Uterus (tissue), 2 donors: ENCODE measurements at regions not wholly inside any gene's neighbourhood (a gene's known extent, or its start where the extent isn't known, plus 50 kb on each side); places are given as distances from the start of the nearest gene placed in this dataset.

Source experiments
- CTCF ChIP-seq, 4 experiments: fragments of 200-600 bp in 2 of 4; fragments of 450-650 bp in 2 of 4; sonication (generic) in 2 of 4; IDR thresholded peaks; one replicate each; pipeline ENCODE4 v1.5.1; 2016 to 2019; ENCODE audit warnings: antibody characterized with exemption in 4 of 4, mild to moderate bottlenecking in 2 of 4, moderate library complexity in 1 of 4
- POLR2A ChIP-seq, 2 donors: fragments of 450-650 bp; IDR thresholded peaks; one replicate each; pipeline ENCODE4 v1.6.1; 2016; ENCODE audit warnings: antibody characterized with exemption in 2 of 2, mild to moderate bottlenecking in 1 of 2, moderate library complexity in 1 of 2

- TF ChIP-seq POLR2A (IDR thresholded peaks at IDR 0.05), result no peak
- no peak for TF ChIP-seq CTCF (IDR thresholded peaks at IDR 0.05)
These were observed 95.1 kb upstream of the SLC45A1 start for GRCh38 chr1:8222789-8223188.
